ENCODE measurements at regions not wholly inside any gene's neighbourhood (a gene's known extent, or its start where the extent isn't known, plus 50 kb on each side); places are given as distances from the start of the nearest gene placed in this dataset.
A peak's percentile ranks its signal among the peaks of the same experiment; 100 is the strongest.
"Not testable (repeated sequence)": the region's sequence is repeated elsewhere in the genome, so short reads cannot be mapped to it uniquely, and the experiment has no call there.

- no peak for DNase-seq (ENCODE audit: low read depth in 3 of 3)
These were observed 122.3 kb downstream of the XCL2 start for GRCh38 chr1:168421399-168422004.

DNA sequence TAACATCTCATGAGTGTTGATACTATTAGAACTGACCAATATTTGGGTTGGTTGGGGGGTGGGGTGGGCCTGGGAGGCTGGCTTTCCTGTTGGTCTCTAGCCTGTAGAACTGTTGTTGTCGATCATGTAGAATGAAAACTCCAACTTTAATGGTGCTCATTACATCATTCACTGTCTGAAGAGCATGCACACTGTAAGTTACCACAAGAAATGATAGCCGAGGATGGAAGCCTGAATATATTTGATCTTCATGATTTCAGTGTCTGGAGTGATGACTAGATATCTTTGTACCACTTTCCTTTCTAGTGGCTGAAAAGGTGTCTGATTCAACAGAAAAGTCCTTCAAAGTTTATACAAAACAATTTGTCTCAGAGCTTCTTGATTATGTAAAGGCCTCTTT lies 123.6 kb downstream of the XCL2 start:
- DNase-seq (ENCODE audit: low read depth in 3 of 3): no peak

DNA sequence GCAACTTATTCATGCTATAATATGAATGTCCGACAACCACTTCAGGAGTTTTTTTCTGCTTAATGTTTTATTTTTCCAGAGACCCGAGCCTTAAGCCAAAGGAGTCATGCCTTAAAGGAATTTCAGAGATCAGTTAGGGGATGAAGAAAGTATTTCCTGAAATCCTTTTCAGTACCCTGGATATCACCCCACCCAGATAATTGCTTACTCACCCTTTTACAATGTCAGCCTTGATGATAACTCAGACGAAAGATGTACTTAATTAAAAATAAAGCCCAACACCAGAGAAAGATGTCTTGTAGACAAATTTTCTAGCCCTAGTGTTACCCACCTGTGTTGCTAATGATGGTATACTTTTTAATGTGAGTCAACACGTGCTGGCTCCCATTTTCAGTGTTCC lies 124.1 kb downstream of the XCL2 start:
- no peak for DNase-seq (ENCODE audit: low read depth in 3 of 3)

DNA sequence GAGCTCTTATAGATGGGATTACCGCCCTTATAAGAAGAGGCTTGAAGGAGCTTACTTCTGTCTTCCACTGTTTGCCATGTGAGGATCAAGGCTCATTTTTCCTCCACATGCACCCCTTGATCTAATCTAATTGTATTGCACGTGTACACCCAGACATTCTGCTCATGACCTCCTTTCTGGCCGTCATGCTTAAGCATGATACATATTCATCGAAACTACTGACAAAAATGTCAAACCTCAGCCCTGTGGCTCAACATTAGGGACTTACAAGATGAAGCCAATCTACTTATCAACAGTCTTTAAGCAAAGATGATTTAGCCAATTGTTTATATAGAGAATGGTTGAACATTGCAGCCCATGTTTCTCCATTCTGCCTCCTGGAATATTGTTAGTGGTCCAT lies 127.6 kb downstream of the XCL2 start:
- DNase-seq (ENCODE audit: low read depth in 3 of 3): no peak

DNA sequence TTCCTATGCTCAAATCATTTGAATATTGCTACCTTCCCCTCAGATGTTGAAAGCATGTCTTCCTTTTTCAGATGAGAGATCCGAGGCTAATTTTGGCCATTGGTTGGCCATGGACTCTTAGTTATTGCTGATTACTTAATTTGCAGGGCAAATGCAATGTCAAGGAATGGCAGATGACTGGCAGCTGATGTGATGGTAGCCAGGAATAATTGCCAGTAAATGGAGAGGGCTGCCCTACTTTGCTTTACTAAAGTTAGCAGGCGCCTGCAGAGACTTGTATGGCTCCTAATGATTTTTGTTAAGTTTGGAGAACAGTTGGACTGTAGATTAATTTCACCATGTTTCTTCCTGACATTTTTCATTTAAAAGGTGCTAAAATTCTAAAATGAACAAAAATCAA lies 128.9 kb downstream of the XCL2 start:
- DNase-seq (ENCODE audit: low read depth in 3 of 3): no peak

- no peak for DNase-seq (ENCODE audit: low read depth in 3 of 3)
These were observed 129.8 kb downstream of the TBX19 start for GRCh38 chr1:168410464-168410863.

- DNase-seq (ENCODE audit: low read depth in 3 of 3): peak; percentile 39 to 65 (median 55)
These were observed 128.2 kb downstream of the TBX19 start for GRCh38 chr1:168408884-168409283.

GRCh38 chr1:168408539-168408865 lies 127.8 kb downstream of the TBX19 start:
- no peak for DNase-seq (ENCODE audit: low read depth in 3 of 3)

- DNase-seq (ENCODE audit: low read depth in 3 of 3): no peak
These were observed 127.3 kb downstream of the TBX19 start for GRCh38 chr1:168407832-168408538.

GRCh38 chr1:168405906-168406549 lies 125.4 kb downstream of the TBX19 start:
- DNase-seq (ENCODE audit: low read depth in 3 of 3): no peak

DNA sequence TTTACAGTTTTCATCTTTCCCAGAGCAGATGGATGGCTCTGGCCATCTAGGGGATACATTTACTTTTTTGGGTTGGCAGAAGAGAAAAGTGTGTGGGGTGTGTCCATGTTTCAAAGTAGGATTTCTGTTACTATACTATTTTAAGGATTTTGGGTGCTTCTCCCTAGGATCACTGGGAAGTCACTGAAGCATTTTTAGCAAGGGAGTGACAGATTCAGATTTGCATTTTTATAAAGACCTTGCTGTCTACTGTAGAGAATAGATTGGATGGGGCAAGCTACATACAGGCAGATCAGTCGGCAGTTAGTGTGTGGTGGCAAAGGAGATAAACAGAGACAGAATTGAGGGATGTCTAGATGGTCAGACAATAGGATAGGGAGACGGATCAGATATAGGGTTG lies 122.5 kb downstream of the TBX19 start:
- no peak for DNase-seq (ENCODE audit: low read depth in 3 of 3)

GRCh38 chr1:168402466-168402865 lies 121.8 kb downstream of the TBX19 start:
- not testable (repeated sequence) for DNase-seq (ENCODE audit: low read depth in 3 of 3)

DNA sequence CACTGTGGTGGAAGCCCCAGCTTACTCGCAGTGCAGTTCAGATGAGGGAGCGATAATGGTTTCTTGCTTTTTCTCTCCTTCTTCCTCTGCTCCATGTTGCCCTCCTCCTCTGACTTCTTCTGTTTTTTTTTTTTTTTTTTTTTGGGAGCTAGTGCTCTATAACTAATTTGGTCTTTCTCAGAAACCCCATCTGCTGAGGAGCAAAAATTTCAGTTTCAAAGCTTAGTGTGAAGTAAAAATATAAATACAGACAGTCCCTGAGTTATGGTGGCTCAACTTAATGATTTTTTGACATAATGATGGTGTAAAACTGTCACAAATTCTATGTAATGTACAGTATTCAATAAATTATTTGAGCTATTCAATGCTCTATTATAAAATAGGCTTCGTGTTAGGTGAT lies 120.7 kb downstream of the TBX19 start:
- DNase-seq (ENCODE audit: low read depth in 3 of 3): no peak

GRCh38 chr1:168400139-168400538 lies 119.5 kb downstream of the TBX19 start:
- DNase-seq (ENCODE audit: low read depth in 3 of 3): no peak

DNA sequence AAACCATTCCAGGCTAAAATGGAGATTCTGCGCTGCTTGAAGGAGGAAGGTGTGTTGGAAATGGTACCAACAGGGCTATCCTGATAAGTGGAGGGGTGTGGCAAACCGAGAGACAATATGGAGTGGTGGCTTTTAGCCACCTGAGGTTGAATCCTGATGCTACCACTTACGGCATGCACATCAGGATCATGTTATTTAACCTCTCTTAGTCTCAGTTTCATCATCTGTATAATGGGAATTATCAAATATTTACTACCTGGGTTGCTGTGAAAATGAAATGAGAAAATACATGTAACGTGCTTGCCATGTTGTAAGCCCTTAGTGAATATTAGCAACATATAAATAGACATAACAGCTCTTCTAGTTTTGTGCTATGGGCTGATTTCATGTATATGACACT lies 117.1 kb downstream of the TBX19 start:
- DNase-seq (ENCODE audit: low read depth in 3 of 3): no peak

GRCh38 chr1:168396940-168397684 lies 116.4 kb downstream of the TBX19 start:
- no peak for DNase-seq (ENCODE audit: low read depth in 3 of 3)

DNA sequence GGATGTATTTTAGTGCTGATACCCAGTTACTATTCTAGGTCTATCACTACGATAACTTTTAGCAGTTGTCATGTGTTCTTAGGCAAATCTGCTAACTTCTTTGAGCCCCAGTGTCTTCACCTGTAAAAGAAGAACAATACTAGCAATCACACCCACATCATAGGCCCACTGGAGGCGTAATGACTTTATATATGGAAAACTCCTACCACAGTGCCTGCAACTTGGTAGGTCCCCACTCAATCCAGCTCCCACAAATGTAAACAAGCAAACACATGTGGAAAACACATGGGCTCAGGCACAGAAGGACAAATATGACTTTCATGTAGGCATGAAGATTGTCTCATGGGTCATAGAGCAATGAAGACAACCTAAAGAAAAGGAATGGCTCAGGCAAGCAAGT lies 115.8 kb downstream of the TBX19 start:
- no peak for DNase-seq (ENCODE audit: low read depth in 3 of 3)

DNA sequence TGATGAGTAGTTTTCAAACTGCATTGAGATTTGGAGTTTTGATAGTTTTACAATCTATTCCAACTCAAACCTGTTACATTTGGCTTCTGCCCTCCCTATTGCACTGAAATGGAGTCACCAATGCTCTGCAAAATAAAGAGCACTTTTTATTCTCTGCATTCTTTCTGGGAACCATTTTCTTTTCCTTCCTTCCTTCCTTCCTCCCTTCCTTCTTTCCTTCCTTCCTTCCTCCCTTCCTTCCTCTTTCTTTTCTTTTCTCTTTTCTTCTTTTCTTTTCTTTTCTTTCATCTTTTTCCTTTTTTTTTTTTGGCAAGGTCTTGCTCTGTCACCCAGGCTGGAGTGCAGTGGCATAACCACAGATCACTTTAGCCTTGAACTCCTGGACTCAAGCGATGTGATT lies 114.2 kb downstream of the TBX19 start:
- no peak for DNase-seq (ENCODE audit: low read depth in 3 of 3)

DNA sequence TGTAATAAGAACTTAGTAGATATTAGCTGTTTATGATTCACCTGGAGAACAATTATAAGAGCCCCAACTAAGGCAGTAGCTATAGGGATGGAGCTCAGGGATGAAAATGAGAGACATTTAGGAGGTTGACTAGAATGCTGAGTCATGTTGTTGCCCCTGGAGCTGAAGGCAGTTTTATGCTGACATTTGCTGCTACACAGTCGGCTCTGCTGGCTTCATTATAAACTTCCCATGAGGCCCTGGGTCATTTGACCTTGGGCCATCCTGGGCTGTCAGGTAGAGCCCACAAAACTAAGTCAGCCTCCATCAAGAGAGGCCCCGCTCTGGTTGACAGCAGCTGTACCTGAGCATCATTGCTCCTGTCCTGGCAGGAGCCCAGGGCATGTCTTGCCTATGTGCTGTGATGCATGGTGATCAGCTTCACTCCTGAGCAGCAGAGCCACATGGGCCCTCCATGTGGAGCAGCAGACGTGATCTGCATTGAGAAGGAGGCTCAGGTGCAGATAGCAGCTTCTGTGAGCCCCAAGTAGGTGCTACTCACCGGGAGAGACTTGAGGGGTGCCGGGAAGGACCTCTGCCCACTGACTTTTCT lies 112.4 kb downstream of the TBX19 start:
- no peak for DNase-seq (ENCODE audit: low read depth in 3 of 3)

GRCh38 chr1:168391851-168392681 lies 111.4 kb downstream of the TBX19 start:
- DNase-seq (ENCODE audit: low read depth in 3 of 3): no peak

GRCh38 chr1:168390271-168390670 lies 109.6 kb downstream of the TBX19 start:
- no peak for DNase-seq (ENCODE audit: low read depth in 3 of 3)

Data from stimulated activated CD4-positive, alpha-beta T cell treated with anti-CD3 and anti-CD28 coated beads, TNF-alpha, amount 100 ng/mL, for 48 hours (primary cell).